ENCODE measurements at regions not wholly inside any gene's neighbourhood (a gene's known extent, or its start where the extent isn't known, plus 50 kb on each side); places are given as distances from the start of the nearest gene placed in this dataset.

DNA sequence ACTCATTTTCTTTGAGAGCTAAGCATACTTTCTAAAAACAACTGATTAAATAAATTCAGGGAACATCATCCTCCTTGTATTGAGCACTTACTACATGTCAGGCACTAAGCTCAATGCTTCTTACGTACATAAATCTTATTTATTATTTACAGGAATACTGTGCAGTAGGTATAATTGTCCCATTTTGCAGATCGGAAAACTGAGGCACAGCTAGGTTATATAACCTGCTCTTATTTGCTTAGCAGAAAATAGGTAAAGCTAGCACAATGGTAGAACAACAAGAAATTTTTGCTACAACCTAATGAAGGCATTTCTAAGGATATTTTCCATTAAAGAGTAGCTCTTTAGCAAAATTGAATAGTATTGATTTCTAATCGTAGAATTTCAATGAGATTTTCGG, 168.7 kb upstream of the KCNJ16 start:
- Histone ChIP-seq H3K9me3 (ENCODE audit: insufficient read depth, low read depth, low read length) (no peaks in the 10 kb centered on the region), H4K12ac (ENCODE audit: low read depth, low read length) (no peak overlapping the region), H3K4me3 (ENCODE audit: low read depth, low read length) (no peak overlapping the region), H3K27me3 (ENCODE audit: insufficient read depth, low read length) (no peaks in the 10 kb centered on the region), H2BK5ac (ENCODE audit: low read depth, low read length, poor library complexity) (no peak overlapping the region), H4K8ac (ENCODE audit: low read depth, low read length) (no peak overlapping the region), H3K23ac (ENCODE audit: low read length) (no peak overlapping the region), H2BK12ac (ENCODE audit: low read length) (no peak overlapping the region), H3K14ac (ENCODE audit: low read length) (no peak overlapping the region), H3K4me1 (ENCODE audit: control insufficient read depth in 1 of 2, insufficient read depth in 2 of 2, low read length in 2 of 2) (no peaks in the 10 kb centered on the region), H3K9ac (ENCODE audit: low read length) (no peak overlapping the region), H2AFZ (ENCODE audit: insufficient read depth, low read length, poor library complexity) (no peak overlapping the region), H3K27ac (ENCODE audit: low read depth, low read length) (no peak overlapping the region), H3K79me1 (ENCODE audit: low read length) (no peaks in the 10 kb centered on the region), H2BK120ac (ENCODE audit: insufficient read depth, low read length, poor library complexity) (no peak overlapping the region), H3K36me3 (ENCODE audit: control insufficient read depth in 1 of 2, insufficient read depth in 2 of 2, low read length in 2 of 2) (no peaks in the 10 kb centered on the region), H3K79me2 (ENCODE audit: control insufficient read depth, insufficient read depth, low read length, poor library complexity) (no peaks in the 10 kb centered on the region), H2AK5ac (ENCODE audit: low read length) (no peak overlapping the region), H3K4me2 (ENCODE audit: low read length) (no peak overlapping the region), H4K91ac (ENCODE audit: low read depth, low read length) (no peak overlapping the region), H3K18ac (ENCODE audit: low read length) (no peak overlapping the region), H3K4ac (ENCODE audit: low read depth, low read length) (no peak overlapping the region)
- DNase-seq = no peak
- no CpG with 5 or more reads among the region's 4 CpGs for WGBS (ENCODE audit: extremely low coverage, insufficient coverage, insufficient read length)

DNA sequence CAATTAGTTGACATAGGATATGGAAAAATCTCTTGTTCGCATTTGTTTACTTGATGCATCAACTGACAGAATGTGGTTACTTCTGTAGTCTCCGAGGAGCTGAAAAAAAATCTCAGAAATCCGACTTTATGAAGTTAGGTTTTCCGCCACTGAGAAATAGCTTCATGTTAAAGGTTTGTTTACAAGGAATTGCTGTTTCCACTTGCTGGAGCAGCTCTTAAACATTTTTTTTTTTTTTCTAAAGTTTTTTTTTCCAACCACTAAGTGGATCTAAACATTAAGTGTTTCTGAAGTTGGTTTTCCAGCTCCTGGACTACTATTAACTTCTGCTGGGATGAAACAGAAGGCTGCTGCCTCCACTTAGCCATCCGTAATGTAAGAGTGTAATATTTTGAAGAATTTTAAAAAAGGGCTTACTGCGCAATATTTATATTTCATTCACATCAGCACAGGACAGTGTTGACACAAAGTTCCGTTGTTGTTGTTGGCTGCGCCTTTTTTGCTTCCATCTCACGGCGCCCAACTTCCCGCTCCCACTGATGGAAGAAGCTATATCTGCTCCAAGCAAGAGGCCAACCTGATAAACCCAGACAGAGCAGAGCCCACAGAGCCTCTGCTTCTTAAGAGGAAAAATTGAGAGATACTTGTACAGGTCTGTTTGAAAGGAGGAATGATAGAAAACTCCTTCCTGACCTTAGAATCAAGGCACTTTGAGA, 167.7 kb upstream of the KCNJ16 start:
- H2BK5ac ChIP-seq (ENCODE audit: low read depth, low read length, poor library complexity) = no peak overlapping the region
- no peaks in the 10 kb centered on the region for H3K27me3 ChIP-seq (ENCODE audit: insufficient read depth, low read length)
- H2AK5ac ChIP-seq (ENCODE audit: low read length) = no peak overlapping the region
- H3K9ac ChIP-seq (ENCODE audit: low read length) = no peak overlapping the region
- no peaks in the 10 kb centered on the region for H3K9me3 ChIP-seq (ENCODE audit: insufficient read depth, low read depth, low read length)
- no peaks in the 10 kb centered on the region for H3K79me2 ChIP-seq (ENCODE audit: control insufficient read depth, insufficient read depth, low read length, poor library complexity)
- H3K27ac ChIP-seq (ENCODE audit: low read depth, low read length) = no peak overlapping the region
- no peak overlapping the region for H2BK120ac ChIP-seq (ENCODE audit: insufficient read depth, low read length, poor library complexity)
- no peaks in the 10 kb centered on the region for H3K79me1 ChIP-seq (ENCODE audit: low read length)
- H3K23ac ChIP-seq (ENCODE audit: low read length) = no peak overlapping the region
- no peak overlapping the region for H3K4me2 ChIP-seq (ENCODE audit: low read length)
- H3K4me1 ChIP-seq (ENCODE audit: control insufficient read depth in 1 of 2, insufficient read depth in 2 of 2, low read length in 2 of 2) = no peaks in the 10 kb centered on the region
- no peak overlapping the region for H2BK12ac ChIP-seq (ENCODE audit: low read length)
- H4K12ac ChIP-seq (ENCODE audit: low read depth, low read length) = no peak overlapping the region
- no peak for DNase-seq
- WGBS (ENCODE audit: extremely low coverage, insufficient coverage, insufficient read length) = no CpG with 5 or more reads among the region's 11 CpGs
- no peak overlapping the region for H3K14ac ChIP-seq (ENCODE audit: low read length)
- H3K4ac ChIP-seq (ENCODE audit: low read depth, low read length) = no peak overlapping the region
- no peak overlapping the region for H3K4me3 ChIP-seq (ENCODE audit: low read depth, low read length)
- no peak overlapping the region for H2AFZ ChIP-seq (ENCODE audit: insufficient read depth, low read length, poor library complexity)
- no peak overlapping the region for H4K91ac ChIP-seq (ENCODE audit: low read depth, low read length)
- H3K18ac ChIP-seq (ENCODE audit: low read length) = no peak overlapping the region
- no peaks in the 10 kb centered on the region for H3K36me3 ChIP-seq (ENCODE audit: control insufficient read depth in 1 of 2, insufficient read depth in 2 of 2, low read length in 2 of 2)
- H4K8ac ChIP-seq (ENCODE audit: low read depth, low read length) = no peak overlapping the region

DNA sequence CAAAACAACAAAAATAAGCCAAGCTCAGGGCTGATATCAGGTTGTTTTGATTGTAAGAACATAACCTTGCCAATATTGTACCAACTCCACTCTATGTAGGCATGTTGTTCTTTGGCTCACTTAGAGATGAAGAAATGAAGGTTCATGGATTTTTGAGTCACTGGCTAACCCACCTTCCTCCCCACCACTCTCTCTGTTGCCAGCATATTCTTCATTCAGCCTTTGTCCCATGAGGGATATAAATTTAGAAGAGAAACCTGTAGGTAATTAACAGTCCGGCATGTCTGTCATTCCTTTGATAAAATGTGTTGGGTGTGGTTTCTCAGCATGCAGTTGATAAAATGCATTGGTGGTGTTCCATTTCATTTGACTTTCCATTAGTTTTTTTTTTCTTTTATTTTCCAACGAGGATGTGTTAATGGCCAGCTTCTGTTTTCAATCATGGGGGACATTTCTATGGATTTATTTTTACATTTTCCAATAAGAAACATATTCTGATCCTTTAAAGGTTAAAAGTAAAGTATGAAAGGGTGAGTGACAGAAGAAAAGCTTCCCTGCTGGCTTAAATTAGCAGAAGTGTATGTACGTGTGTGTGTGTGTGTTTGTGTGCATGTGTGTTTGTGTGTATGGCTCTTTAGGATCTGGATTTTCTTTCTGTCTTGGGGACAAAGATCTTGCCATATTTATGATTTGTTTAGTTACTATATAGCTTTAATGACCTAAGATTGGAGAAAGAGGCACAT, 166.2 kb upstream of the KCNJ16 start:
- no peak overlapping the region for H2BK12ac ChIP-seq (ENCODE audit: low read length)

DNA sequence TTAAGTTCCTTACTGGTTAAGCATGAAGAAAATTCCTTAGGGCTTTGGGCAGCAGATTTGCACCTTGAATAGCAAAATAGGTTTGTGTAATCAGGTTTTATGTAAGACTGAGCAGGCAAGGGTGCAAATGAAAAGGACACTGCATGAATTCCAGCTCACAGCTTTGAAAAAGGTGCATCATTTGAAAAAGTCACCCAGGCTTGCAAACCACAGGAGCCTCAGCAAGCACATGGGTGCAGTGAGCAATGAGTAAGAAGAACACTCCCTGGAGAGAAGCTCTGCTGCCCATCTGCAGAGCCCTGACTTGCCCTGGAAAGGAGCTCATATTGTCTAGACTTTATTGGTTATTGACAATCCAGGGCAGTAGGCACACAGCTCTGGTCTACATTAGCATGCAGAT, 165.6 kb upstream of the KCNJ16 start:
- Histone ChIP-seq H3K9me3 (ENCODE audit: insufficient read depth, low read depth, low read length) (no peaks in the 10 kb centered on the region), H3K4me2 (ENCODE audit: low read length) (no peak overlapping the region), H4K12ac (ENCODE audit: low read depth, low read length) (no peak overlapping the region), H4K8ac (ENCODE audit: low read depth, low read length) (no peak overlapping the region), H3K36me3 (ENCODE audit: control insufficient read depth in 1 of 2, insufficient read depth in 2 of 2, low read length in 2 of 2) (no peaks in the 10 kb centered on the region), H3K27ac (ENCODE audit: low read depth, low read length) (no peak overlapping the region), H3K14ac (ENCODE audit: low read length) (no peak overlapping the region), H3K4ac (ENCODE audit: low read depth, low read length) (no peak overlapping the region), H2BK5ac (ENCODE audit: low read depth, low read length, poor library complexity) (no peak overlapping the region), H2BK120ac (ENCODE audit: insufficient read depth, low read length, poor library complexity) (no peak overlapping the region), H3K18ac (ENCODE audit: low read length) (no peak overlapping the region), H3K9ac (ENCODE audit: low read length) (no peak overlapping the region), H4K91ac (ENCODE audit: low read depth, low read length) (no peak overlapping the region), H3K79me1 (ENCODE audit: low read length) (no peaks in the 10 kb centered on the region), H2AFZ (ENCODE audit: insufficient read depth, low read length, poor library complexity) (no peak overlapping the region), H2AK5ac (ENCODE audit: low read length) (no peak overlapping the region), H3K4me1 (ENCODE audit: control insufficient read depth in 1 of 2, insufficient read depth in 2 of 2, low read length in 2 of 2) (no peaks in the 10 kb centered on the region), H3K23ac (ENCODE audit: low read length) (no peak overlapping the region), H2BK12ac (ENCODE audit: low read length) (no peak overlapping the region), H3K79me2 (ENCODE audit: control insufficient read depth, insufficient read depth, low read length, poor library complexity) (no peaks in the 10 kb centered on the region), H3K27me3 (ENCODE audit: insufficient read depth, low read length) (no peaks in the 10 kb centered on the region), H3K4me3 (ENCODE audit: low read depth, low read length) (no peak overlapping the region)
- DNase-seq = no peak

More for the DNA sequence above, 166.2 kb upstream of the KCNJ16 start:
- no peaks in the 10 kb centered on the region for H3K27me3 ChIP-seq (ENCODE audit: insufficient read depth, low read length)
- no peak overlapping the region for H3K4me3 ChIP-seq (ENCODE audit: low read depth, low read length)
- DNase-seq = peak in 1 of 2 donors; percentile 16
- H3K9me3 ChIP-seq (ENCODE audit: insufficient read depth, low read depth, low read length) = no peaks in the 10 kb centered on the region
- H2AFZ ChIP-seq (ENCODE audit: insufficient read depth, low read length, poor library complexity) = no peak overlapping the region
- no peak overlapping the region for H2BK5ac ChIP-seq (ENCODE audit: low read depth, low read length, poor library complexity)
- no peak overlapping the region for H3K23ac ChIP-seq (ENCODE audit: low read length)
- H3K4me1 ChIP-seq (ENCODE audit: control insufficient read depth in 1 of 2, insufficient read depth in 2 of 2, low read length in 2 of 2) = no peaks in the 10 kb centered on the region
- no peaks in the 10 kb centered on the region for H3K36me3 ChIP-seq (ENCODE audit: control insufficient read depth in 1 of 2, insufficient read depth in 2 of 2, low read length in 2 of 2)
- H3K27ac ChIP-seq (ENCODE audit: low read depth, low read length) = no peak overlapping the region
- no peak overlapping the region for H2AK5ac ChIP-seq (ENCODE audit: low read length)
- no peaks in the 10 kb centered on the region for H3K79me1 ChIP-seq (ENCODE audit: low read length)
- H4K91ac ChIP-seq (ENCODE audit: low read depth, low read length) = no peak overlapping the region
- WGBS (ENCODE audit: extremely low coverage, insufficient coverage, insufficient read length) = no CpG with 5 or more reads among the region's 3 CpGs
- H3K4me2 ChIP-seq (ENCODE audit: low read length) = no peak overlapping the region
- H3K79me2 ChIP-seq (ENCODE audit: control insufficient read depth, insufficient read depth, low read length, poor library complexity) = no peaks in the 10 kb centered on the region
- H4K12ac ChIP-seq (ENCODE audit: low read depth, low read length) = no peak overlapping the region
- no peak overlapping the region for H3K4ac ChIP-seq (ENCODE audit: low read depth, low read length)
- no peak overlapping the region for H3K9ac ChIP-seq (ENCODE audit: low read length)
- no peak overlapping the region for H2BK120ac ChIP-seq (ENCODE audit: insufficient read depth, low read length, poor library complexity)
- no peak overlapping the region for H3K14ac ChIP-seq (ENCODE audit: low read length)
- no peak overlapping the region for H3K18ac ChIP-seq (ENCODE audit: low read length)
- H4K8ac ChIP-seq (ENCODE audit: low read depth, low read length) = no peak overlapping the region
